GM18502 (cell line): ENCODE measurements at regions not wholly inside any gene's neighbourhood (a gene's known extent, or its start where the extent isn't known, plus 50 kb on each side); places are given as distances from the start of the nearest gene placed in this dataset.
"Not testable (repeated sequence)": the region's sequence is repeated elsewhere in the genome, so short reads cannot be mapped to it uniquely, and the experiment has no call there.

Experiments
- ATAC-seq: cut with Tn5 transposase; IDR thresholded peaks from one replicate; pipeline ENCODE4 v1.9.1; 2021; ENCODE audit warnings: mild to moderate bottlenecking; ENCODE audit not compliant: unreplicated experiment, poor library complexity

- not testable (repeated sequence) for ATAC-seq
These were observed 444.9 kb upstream of the NECTIN3 start for GRCh38 chr3:110626652-110627111.

- ATAC-seq = no peak
These were observed 442.8 kb upstream of the NECTIN3 start for GRCh38 chr3:110628650-110629301.

- ATAC-seq = no peak
These were observed 441.7 kb upstream of the NECTIN3 start for GRCh38 chr3:110629917-110630316.

GRCh38 chr3:110644203-110644602 lies 427.4 kb upstream of the NECTIN3 start:
- ATAC-seq = no peak

GRCh38 chr3:110646055-110646454 lies 425.6 kb upstream of the NECTIN3 start:
- ATAC-seq = no peak

- no peak for ATAC-seq
These were observed 425.1 kb upstream of the NECTIN3 start for GRCh38 chr3:110646496-110646895.

GRCh38 chr3:110647586-110647985 lies 424.0 kb upstream of the NECTIN3 start:
- no peak for ATAC-seq

- ATAC-seq = no peak
These were observed 420.9 kb upstream of the NECTIN3 start for GRCh38 chr3:110650741-110651140.

GRCh38 chr3:110654843-110655502 lies 416.6 kb upstream of the NECTIN3 start:
- no peak for ATAC-seq

GRCh38 chr3:110656394-110657025 lies 415.1 kb upstream of the NECTIN3 start:
- no peak for ATAC-seq

- ATAC-seq = no peak
These were observed 407.5 kb upstream of the NECTIN3 start for GRCh38 chr3:110664148-110664547.

- ATAC-seq = no peak
These were observed 405.1 kb upstream of the NECTIN3 start for GRCh38 chr3:110666495-110666894.

GRCh38 chr3:110667216-110667615 lies 404.4 kb upstream of the NECTIN3 start:
- ATAC-seq = no peak

- ATAC-seq = no peak
These were observed 401.2 kb upstream of the NECTIN3 start for GRCh38 chr3:110670407-110670806.

GRCh38 chr3:110677506-110677905 lies 394.1 kb upstream of the NECTIN3 start:
- no peak for ATAC-seq

- ATAC-seq = no peak
These were observed 392.3 kb upstream of the NECTIN3 start for GRCh38 chr3:110679285-110679684.

GRCh38 chr3:110680450-110680849 lies 391.2 kb upstream of the NECTIN3 start:
- ATAC-seq = no peak

- no peak for ATAC-seq
These were observed 387.1 kb upstream of the NECTIN3 start for GRCh38 chr3:110684466-110684865.

- ATAC-seq = no peak
These were observed 386.0 kb upstream of the NECTIN3 start for GRCh38 chr3:110685630-110686029.

GRCh38 chr3:110686701-110687100 lies 384.9 kb upstream of the NECTIN3 start:
- no peak for ATAC-seq

GRCh38 chr3:110687138-110687537 lies 384.5 kb upstream of the NECTIN3 start:
- ATAC-seq = no peak

GRCh38 chr3:110697961-110698360 lies 373.7 kb upstream of the NECTIN3 start:
- no peak for ATAC-seq
